ENCODE measurements at regions not wholly inside any gene's neighbourhood (a gene's known extent, or its start where the extent isn't known, plus 50 kb on each side); places are given as distances from the start of the nearest gene placed in this dataset.

GRCh38 chr6:68049562-68049961 lies 585.5 kb upstream of the ADGRB3 start:
- Mint-ChIP-seq H3K4me1 (ENCODE audit: low read depth in 2 of 2) (no peaks in the 10 kb centered on the region), H3K27me3 (no peaks in the 10 kb centered on the region), H3K9me3 (peaks cover 0 to 3% of the 10 kb centered on the region in 2 donors), H3K36me3 (ENCODE audit: insufficient read depth) (no peaks in the 10 kb centered on the region), H3K4me3 (no peak overlapping the region), H3K27ac (no peak overlapping the region)
- DNase-seq = no peak
- no peak for ATAC-seq (replicated peaks)

- H3K27me3 Mint-ChIP-seq = no peaks in the 10 kb centered on the region
- no peak overlapping the region for H3K27ac Mint-ChIP-seq
- no peak overlapping the region for H3K4me3 Mint-ChIP-seq
- H3K36me3 Mint-ChIP-seq (ENCODE audit: insufficient read depth) = no peaks in the 10 kb centered on the region
- H3K4me1 Mint-ChIP-seq (ENCODE audit: low read depth in 2 of 2) = no peaks in the 10 kb centered on the region
- no peak for ATAC-seq (replicated peaks)
- DNase-seq = no peak
- H3K9me3 Mint-ChIP-seq = peaks cover 0 to 3% of the 10 kb centered on the region in 2 donors
These were observed 588.3 kb upstream of the ADGRB3 start for GRCh38 chr6:68046756-68047155.

- H3K4me1 Mint-ChIP-seq (ENCODE audit: low read depth in 2 of 2) = no peaks in the 10 kb centered on the region
These were observed 588.8 kb upstream of the ADGRB3 start for GRCh38 chr6:68046302-68046701.

GRCh38 chr6:68045193-68045592 lies 589.9 kb upstream of the ADGRB3 start:
- no peak overlapping the region for H3K4me3 Mint-ChIP-seq
- DNase-seq (no peak), ATAC-seq (replicated peaks) (no peak)
- peaks cover 4 to 10% of the 10 kb centered on the region in 2 donors for H3K9me3 Mint-ChIP-seq
- H3K36me3 Mint-ChIP-seq (ENCODE audit: insufficient read depth) = no peaks in the 10 kb centered on the region
- no peak overlapping the region for H3K27ac Mint-ChIP-seq
- no peaks in the 10 kb centered on the region for H3K27me3 Mint-ChIP-seq
- no peaks in the 10 kb centered on the region for H3K4me1 Mint-ChIP-seq (ENCODE audit: low read depth in 2 of 2)

More at GRCh38 chr6:68046302-68046701, 588.8 kb upstream of the ADGRB3 start:
- no peak for DNase-seq
- Mint-ChIP-seq H3K9me3 (peaks cover 0 to 3% of the 10 kb centered on the region in 2 donors), H3K4me3 (no peak overlapping the region), H3K27me3 (no peaks in the 10 kb centered on the region), H3K27ac (no peak overlapping the region), H3K36me3 (ENCODE audit: insufficient read depth) (no peaks in the 10 kb centered on the region)
- ATAC-seq (replicated peaks) = no peak

- no peaks in the 10 kb centered on the region for H3K4me1 Mint-ChIP-seq (ENCODE audit: low read depth in 2 of 2)
- DNase-seq (no peak), ATAC-seq (replicated peaks) (no peak)
- no peak overlapping the region for H3K27ac Mint-ChIP-seq
- H3K36me3 Mint-ChIP-seq (ENCODE audit: insufficient read depth) = no peaks in the 10 kb centered on the region
- H3K9me3 Mint-ChIP-seq = peaks cover 3 to 17% of the 10 kb centered on the region in 2 donors
- H3K27me3 Mint-ChIP-seq = no peaks in the 10 kb centered on the region
- no peak overlapping the region for H3K4me3 Mint-ChIP-seq
These were observed 590.8 kb upstream of the ADGRB3 start for GRCh38 chr6:68044264-68044663.

GRCh38 chr6:68043122-68043398 lies 592.0 kb upstream of the ADGRB3 start:
- Mint-ChIP-seq H3K4me1 (ENCODE audit: low read depth in 2 of 2) (no peaks in the 10 kb centered on the region), H3K36me3 (ENCODE audit: insufficient read depth) (no peaks in the 10 kb centered on the region), H3K27ac (no peak overlapping the region), H3K9me3 (peaks cover 4 to 17% of the 10 kb centered on the region in 2 donors), H3K4me3 (no peak overlapping the region), H3K27me3 (no peaks in the 10 kb centered on the region)
- DNase-seq (no peak), ATAC-seq (replicated peaks) (no peak)

GRCh38 chr6:68042339-68043121 lies 592.6 kb upstream of the ADGRB3 start:
- H3K4me3 Mint-ChIP-seq = no peak overlapping the region
- no peaks in the 10 kb centered on the region for H3K36me3 Mint-ChIP-seq (ENCODE audit: insufficient read depth)
- DNase-seq = no peak
- no peaks in the 10 kb centered on the region for H3K27me3 Mint-ChIP-seq
- no peak overlapping the region for H3K27ac Mint-ChIP-seq
- no peaks in the 10 kb centered on the region for H3K4me1 Mint-ChIP-seq (ENCODE audit: low read depth in 2 of 2)
- no peak for ATAC-seq (replicated peaks)
- peaks cover 4 to 17% of the 10 kb centered on the region in 2 donors for H3K9me3 Mint-ChIP-seq

- ATAC-seq (replicated peaks) = no peak
- Mint-ChIP-seq H3K27ac (no peak overlapping the region), H3K4me1 (ENCODE audit: low read depth in 2 of 2) (no peaks in the 10 kb centered on the region), H3K4me3 (no peak overlapping the region), H3K36me3 (ENCODE audit: insufficient read depth) (no peaks in the 10 kb centered on the region), H3K9me3 (peaks cover 4 to 17% of the 10 kb centered on the region in 2 donors), H3K27me3 (no peaks in the 10 kb centered on the region)
- DNase-seq = no peak
These were observed 594.3 kb upstream of the ADGRB3 start for GRCh38 chr6:68040780-68041179.

- no peak for ATAC-seq (replicated peaks)
- H3K27ac Mint-ChIP-seq = no peak overlapping the region
- no peaks in the 10 kb centered on the region for H3K4me1 Mint-ChIP-seq (ENCODE audit: low read depth in 2 of 2)
- no peak for DNase-seq
- H3K27me3 Mint-ChIP-seq = no peaks in the 10 kb centered on the region
- H3K36me3 Mint-ChIP-seq (ENCODE audit: insufficient read depth) = no peaks in the 10 kb centered on the region
- no peak overlapping the region for H3K4me3 Mint-ChIP-seq
- H3K9me3 Mint-ChIP-seq = peaks cover 4 to 17% of the 10 kb centered on the region in 2 donors
These were observed 594.7 kb upstream of the ADGRB3 start for GRCh38 chr6:68040312-68040778.

- Mint-ChIP-seq H3K27ac (no peak overlapping the region), H3K27me3 (no peaks in the 10 kb centered on the region), H3K36me3 (ENCODE audit: insufficient read depth) (no peaks in the 10 kb centered on the region), H3K4me3 (no peak overlapping the region), H3K4me1 (ENCODE audit: low read depth in 2 of 2) (no peaks in the 10 kb centered on the region), H3K9me3 (peaks cover 4 to 17% of the 10 kb centered on the region in 2 donors)
- ATAC-seq (replicated peaks) = no peak
- no peak for DNase-seq
These were observed 595.3 kb upstream of the ADGRB3 start for GRCh38 chr6:68039641-68040311.

GRCh38 chr6:68038815-68039408 lies 596.2 kb upstream of the ADGRB3 start:
- Mint-ChIP-seq H3K4me3 (no peak overlapping the region), H3K27ac (no peak overlapping the region), H3K4me1 (ENCODE audit: low read depth in 2 of 2) (no peaks in the 10 kb centered on the region), H3K27me3 (no peaks in the 10 kb centered on the region), H3K9me3 (peaks cover 4 to 17% of the 10 kb centered on the region in 2 donors), H3K36me3 (ENCODE audit: insufficient read depth) (no peaks in the 10 kb centered on the region)
- DNase-seq (no peak), ATAC-seq (replicated peaks) (no peak)

- Mint-ChIP-seq H3K27me3 (no peaks in the 10 kb centered on the region), H3K9me3 (peaks cover 8 to 14% of the 10 kb centered on the region in 2 donors), H3K4me3 (no peak overlapping the region), H3K36me3 (ENCODE audit: insufficient read depth) (no peaks in the 10 kb centered on the region), H3K27ac (no peak overlapping the region), H3K4me1 (ENCODE audit: low read depth in 2 of 2) (no peaks in the 10 kb centered on the region)
- DNase-seq (no peak), ATAC-seq (replicated peaks) (no peak)
These were observed 602.9 kb upstream of the ADGRB3 start for GRCh38 chr6:68032217-68032616.

- no peak for ATAC-seq (replicated peaks)
- DNase-seq = no peak
- H3K4me1 Mint-ChIP-seq (ENCODE audit: low read depth in 2 of 2) = no peaks in the 10 kb centered on the region
These were observed 604.0 kb upstream of the ADGRB3 start for GRCh38 chr6:68031054-68031453.

GRCh38 chr6:68026483-68026882 lies 608.6 kb upstream of the ADGRB3 start:
- H3K4me3 Mint-ChIP-seq = no peak overlapping the region
- H3K36me3 Mint-ChIP-seq (ENCODE audit: insufficient read depth) = no peaks in the 10 kb centered on the region
- H3K4me1 Mint-ChIP-seq (ENCODE audit: low read depth in 2 of 2) = no peaks in the 10 kb centered on the region
- no peak overlapping the region for H3K27ac Mint-ChIP-seq
- no peaks in the 10 kb centered on the region for H3K27me3 Mint-ChIP-seq
- DNase-seq (no peak), ATAC-seq (replicated peaks) (no peak)
- H3K9me3 Mint-ChIP-seq = peaks cover 6 to 14% of the 10 kb centered on the region in 2 donors

More at GRCh38 chr6:68031054-68031453, 604.0 kb upstream of the ADGRB3 start:
- Mint-ChIP-seq H3K9me3 (peaks cover 8 to 14% of the 10 kb centered on the region in 2 donors), H3K27me3 (no peaks in the 10 kb centered on the region), H3K27ac (no peak overlapping the region), H3K4me3 (no peak overlapping the region), H3K36me3 (ENCODE audit: insufficient read depth) (no peaks in the 10 kb centered on the region)
